Ascending aorta (tissue), 2 donors: ENCODE measurements at regions not wholly inside any gene's neighbourhood (a gene's known extent, or its start where the extent isn't known, plus 50 kb on each side); places are given as distances from the start of the nearest gene placed in this dataset.

Experiments used
- DNase-seq, 2 donors: peaks; one replicate each; pipeline ENCODE4 v3.0.0-alpha.2; 2019; ENCODE audit warnings: low spot score in 2 of 2
- H3K27ac ChIP-seq, 2 donors: fragments of 200-600 bp; sonication (generic); one replicate each; pipeline ENCODE4 v1.5.1; 2016 to 2017; ENCODE audit warnings: mild to moderate bottlenecking in 1 of 2
- H3K27me3 ChIP-seq: fragments of 200-600 bp; sonication (generic); one replicate; pipeline ENCODE4 v1.5.1; 2017
- H3K36me3 ChIP-seq, 2 donors: fragments of 200-600 bp; sonication (generic); one replicate each; pipeline ENCODE4 v1.5.1; 2016
- H3K4me1 ChIP-seq, 2 donors: fragments of 200-600 bp; sonication (generic); one replicate each; pipeline ENCODE4 v1.5.1; 2016 to 2017; ENCODE audit warnings: mild to moderate bottlenecking in 1 of 2
- H3K4me3 ChIP-seq, 2 donors: fragments of 200-600 bp; sonication (generic); one replicate each; pipeline ENCODE4 v1.5.1; 2016 to 2017; ENCODE audit warnings: mild to moderate bottlenecking in 1 of 2
- H3K9me3 ChIP-seq, 2 donors: fragments of 200-600 bp; sonication (generic); one replicate each; pipeline ENCODE4 v1.5.1; 2016
- CTCF ChIP-seq, 3 experiments: fragments of 200-600 bp in 2 of 3; fragments of 450-650 bp in 1 of 3; sonication (generic) in 2 of 3; IDR thresholded peaks; one replicate each; pipeline ENCODE4 v1.5.1; 2016 to 2019; ENCODE audit warnings: antibody characterized with exemption in 3 of 3, mild to moderate bottlenecking in 1 of 3, moderate library complexity in 1 of 3
- intact Hi-C: fragments of 100-400 bp; cut with DNase I; formaldehyde crosslinking; loops from one replicate; pipeline ENCODE4 v1.15.1; 2023

GRCh38 chr5:82702046-82702445 is 375.1 kb downstream of the TMEM167A start:
- Histone ChIP-seq H3K36me3 (no peaks in the 10 kb centered on the region), H3K27me3 (no peaks in the 10 kb centered on the region), H3K9me3 (no peaks in the 10 kb centered on the region), H3K4me3 (no peak overlapping the region), H3K27ac (peak overlapping the region in 1 of 2 donors; percentile 37), H3K4me1 (peaks cover 0 to 5% of the 10 kb centered on the region in 2 donors)
- TF ChIP-seq CTCF (IDR thresholded peaks at IDR 0.05): no peak
- intact Hi-C loops: no loop called here
- no peak for DNase-seq

- no peak for DNase-seq
- no peak overlapping the region for H3K4me3 ChIP-seq
- H3K9me3 ChIP-seq: no peaks in the 10 kb centered on the region
- H3K36me3 ChIP-seq: no peaks in the 10 kb centered on the region
- H3K27ac ChIP-seq: no peak overlapping the region
- TF ChIP-seq CTCF (IDR thresholded peaks at IDR 0.05): no peak
- no peaks in the 10 kb centered on the region for H3K27me3 ChIP-seq
- intact Hi-C loops: no loop called here
- H3K4me1 ChIP-seq: peaks cover 0 to 5% of the 10 kb centered on the region in 2 donors
These were observed 377.5 kb downstream of the TMEM167A start for GRCh38 chr5:82699737-82700136.

GRCh38 chr5:82698026-82698425 is 379.2 kb downstream of the TMEM167A start:
- no peak for DNase-seq
- Histone ChIP-seq H3K4me3 (no peak overlapping the region), H3K27ac (no peak overlapping the region), H3K27me3 (no peaks in the 10 kb centered on the region), H3K4me1 (peaks cover 0 to 5% of the 10 kb centered on the region in 2 donors), H3K9me3 (no peaks in the 10 kb centered on the region), H3K36me3 (no peaks in the 10 kb centered on the region)
- no peak for TF ChIP-seq CTCF (IDR thresholded peaks at IDR 0.05)
- intact Hi-C loops: no loop called here

GRCh38 chr5:82694711-82695285 is 382.4 kb downstream of the TMEM167A start:
- H3K36me3 ChIP-seq: no peaks in the 10 kb centered on the region
- no peak overlapping the region for H3K4me3 ChIP-seq
- intact Hi-C loops: no loop called here
- H3K4me1 ChIP-seq: no peaks in the 10 kb centered on the region
- TF ChIP-seq CTCF (IDR thresholded peaks at IDR 0.05): no peak
- no peak overlapping the region for H3K27ac ChIP-seq
- DNase-seq: no peak
- H3K9me3 ChIP-seq: no peaks in the 10 kb centered on the region
- no peaks in the 10 kb centered on the region for H3K27me3 ChIP-seq

- DNase-seq: no peak
- Histone ChIP-seq H3K9me3 (no peaks in the 10 kb centered on the region), H3K4me1 (no peaks in the 10 kb centered on the region), H3K27me3 (no peaks in the 10 kb centered on the region), H3K36me3 (no peaks in the 10 kb centered on the region), H3K4me3 (no peak overlapping the region), H3K27ac (no peak overlapping the region)
- no peak for TF ChIP-seq CTCF (IDR thresholded peaks at IDR 0.05)
- intact Hi-C loops: no loop called here
These were observed 384.4 kb downstream of the TMEM167A start for GRCh38 chr5:82692826-82693225.

GRCh38 chr5:82684659-82685058 is 392.5 kb downstream of the TMEM167A start:
- no peak overlapping the region for H3K27ac ChIP-seq
- H3K27me3 ChIP-seq: no peaks in the 10 kb centered on the region
- no peaks in the 10 kb centered on the region for H3K9me3 ChIP-seq
- H3K4me1 ChIP-seq: no peaks in the 10 kb centered on the region
- no peak overlapping the region for H3K4me3 ChIP-seq
- TF ChIP-seq CTCF (IDR thresholded peaks at IDR 0.05): no peak
- no peak for DNase-seq
- H3K36me3 ChIP-seq: no peaks in the 10 kb centered on the region
- intact Hi-C loops: no loop called here
